SK-N-SH treated with all-trans-retinoic acid at 6 μM for 48 hours (cell line): ENCODE measurements at regions not wholly inside any gene's neighbourhood (a gene's known extent, or its start where the extent isn't known, plus 50 kb on each side); places are given as distances from the start of the nearest gene placed in this dataset.

Experiments used
- ATAC-seq: fragments of 200-7000 bp; cut with Tn5 transposase; 3 replicates; pipeline ENCODE4 v1.9.1; 2020; ENCODE audit warnings: mild to moderate bottlenecking, moderate library complexity
- ARNTL ChIP-seq: fragments of 450-650 bp; formaldehyde crosslinking; IDR thresholded peaks from 2 replicates; pipeline ENCODE4 v1.5.0; 2020; ENCODE audit warnings: low read depth, mild to moderate bottlenecking, moderate library complexity, borderline replicate concordance
- CSDC2 ChIP-seq: fragments of 250-450 bp; sonication (Bioruptor Pico); IDR thresholded peaks from 2 replicates; pipeline ENCODE4 v1.5.0; 2020; ENCODE audit warnings: mild to moderate bottlenecking, moderate library complexity
- ESRRG ChIP-seq: fragments of 250-450 bp; sonication (Bioruptor Pico); IDR thresholded peaks from 2 replicates; pipeline ENCODE4 v1.6.1; 2021; ENCODE audit warnings: mild to moderate bottlenecking
- ISL1 ChIP-seq: fragments of 250-450 bp; sonication (Bioruptor Pico); IDR thresholded peaks from 2 replicates; pipeline ENCODE4 v2.1.2; 2022; ENCODE audit warnings: mild to moderate bottlenecking, moderate library complexity
- RARB ChIP-seq: fragments of 250-450 bp; sonication (Bioruptor Pico); IDR thresholded peaks from 2 replicates; pipeline ENCODE4 v1.8.0; 2021; ENCODE audit warnings: mild to moderate bottlenecking, moderate library complexity
- SNAI2 ChIP-seq: fragments of 250-450 bp; sonication (Bioruptor Pico); IDR thresholded peaks from 2 replicates; pipeline ENCODE4 v1.5.0; 2020; ENCODE audit warnings: mild to moderate bottlenecking, moderate library complexity
- ZC3H10 ChIP-seq: fragments of 250-450 bp; sonication (Bioruptor Pico); IDR thresholded peaks from 2 replicates; pipeline ENCODE4 v1.5.1; 2021; ENCODE audit warnings: mild to moderate bottlenecking, moderate library complexity
- ZFP3 ChIP-seq: fragments of 250-450 bp; sonication (Bioruptor Pico); IDR thresholded peaks from 2 replicates; pipeline ENCODE4 v1.5.0; 2020; ENCODE audit warnings: mild to moderate bottlenecking, moderate library complexity
- ZFP30 ChIP-seq: fragments of 450-650 bp; formaldehyde crosslinking; IDR thresholded peaks from 2 replicates; pipeline ENCODE4 v1.5.0; 2022; ENCODE audit warnings: mild to moderate bottlenecking, moderate library complexity
- ZNF565 ChIP-seq: fragments of 450-650 bp; formaldehyde crosslinking; conservative IDR thresholded peaks from 2 replicates; pipeline ENCODE4 v1.5.0; 2020; ENCODE audit warnings: low read depth, mild to moderate bottlenecking, moderate library complexity
- ZNF70 ChIP-seq: fragments of 450-650 bp; formaldehyde crosslinking; IDR thresholded peaks from 2 replicates; pipeline ENCODE4 v1.5.0; 2020; ENCODE audit warnings: mild to moderate bottlenecking, moderate library complexity
- ZNF8 ChIP-seq: fragments of 450-650 bp; formaldehyde crosslinking; IDR thresholded peaks from 2 replicates; pipeline ENCODE4 v1.5.0; 2020; ENCODE audit warnings: mild to moderate bottlenecking, moderate library complexity
- TF ChIP-seq, protein P1 (sequence below): fragments of 250-450 bp; sonication (Bioruptor Pico); IDR thresholded peaks from 2 replicates; pipeline ENCODE4 v1.8.0; 2021; ENCODE audit warnings: low read depth, mild to moderate bottlenecking, moderate library complexity, borderline replicate concordance
- TF ChIP-seq, protein P2 (sequence below): fragments of 250-450 bp; sonication (Bioruptor Pico); IDR thresholded peaks from 2 replicates; pipeline ENCODE4 v1.8.0; 2020; ENCODE audit warnings: mild to moderate bottlenecking, moderate library complexity, borderline replicate concordance
- TF ChIP-seq, protein P3 (sequence below): fragments of 250-450 bp; sonication (Bioruptor Pico); IDR thresholded peaks from 2 replicates; pipeline ENCODE4 v1.5.0; 2020; ENCODE audit warnings: mild to moderate bottlenecking, moderate library complexity
- TF ChIP-seq, protein P4 (sequence below): fragments of 250-450 bp; sonication (Bioruptor Pico); IDR thresholded peaks from 2 replicates; pipeline ENCODE4 v1.5.1; 2021; ENCODE audit warnings: mild to moderate bottlenecking, moderate library complexity
- TF ChIP-seq, protein P5 (sequence below): fragments of 250-450 bp; sonication (Bioruptor Pico); IDR thresholded peaks from 2 replicates; pipeline ENCODE4 v1.5.1; 2020; ENCODE audit warnings: low read depth, mild to moderate bottlenecking, moderate library complexity

DNA sequence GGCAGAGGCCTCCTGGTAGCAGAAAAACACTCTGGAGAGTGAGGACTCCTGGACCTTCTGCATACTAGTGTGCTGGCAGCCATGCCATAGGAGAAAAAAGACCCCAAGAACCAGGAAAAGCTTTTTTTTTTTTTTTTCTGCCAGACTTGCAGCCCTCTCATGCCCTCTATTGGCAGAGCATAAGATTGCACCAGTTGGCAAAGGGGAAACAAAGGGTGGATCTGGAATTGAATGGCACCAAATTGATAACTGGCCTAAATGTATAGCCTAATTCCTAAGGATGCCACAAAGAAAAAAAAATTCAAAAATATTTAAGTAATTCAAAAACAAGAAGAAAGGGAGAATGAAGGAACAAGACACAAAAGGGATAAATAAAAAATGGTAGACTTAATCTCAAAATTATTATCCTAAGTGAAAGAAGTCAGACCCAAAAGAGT, 112.5 kb upstream of the GHITM start (continued):
- TF ChIP-seq, protein P1, sequence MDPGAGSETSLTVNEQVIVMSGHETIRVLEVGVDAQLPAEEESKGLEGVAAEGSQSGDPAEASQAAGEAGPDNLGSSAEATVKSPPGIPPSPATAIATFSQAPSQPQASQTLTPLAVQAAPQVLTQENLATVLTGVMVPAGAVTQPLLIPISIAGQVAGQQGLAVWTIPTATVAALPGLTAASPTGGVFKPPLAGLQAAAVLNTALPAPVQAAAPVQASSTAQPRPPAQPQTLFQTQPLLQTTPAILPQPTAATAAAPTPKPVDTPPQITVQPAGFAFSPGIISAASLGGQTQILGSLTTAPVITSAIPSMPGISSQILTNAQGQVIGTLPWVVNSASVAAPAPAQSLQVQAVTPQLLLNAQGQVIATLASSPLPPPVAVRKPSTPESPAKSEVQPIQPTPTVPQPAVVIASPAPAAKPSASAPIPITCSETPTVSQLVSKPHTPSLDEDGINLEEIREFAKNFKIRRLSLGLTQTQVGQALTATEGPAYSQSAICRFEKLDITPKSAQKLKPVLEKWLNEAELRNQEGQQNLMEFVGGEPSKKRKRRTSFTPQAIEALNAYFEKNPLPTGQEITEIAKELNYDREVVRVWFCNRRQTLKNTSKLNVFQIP (CRISPR knock-in tag) = no peak
- TF ChIP-seq, all 23 proteins: peak for 0

DNA sequence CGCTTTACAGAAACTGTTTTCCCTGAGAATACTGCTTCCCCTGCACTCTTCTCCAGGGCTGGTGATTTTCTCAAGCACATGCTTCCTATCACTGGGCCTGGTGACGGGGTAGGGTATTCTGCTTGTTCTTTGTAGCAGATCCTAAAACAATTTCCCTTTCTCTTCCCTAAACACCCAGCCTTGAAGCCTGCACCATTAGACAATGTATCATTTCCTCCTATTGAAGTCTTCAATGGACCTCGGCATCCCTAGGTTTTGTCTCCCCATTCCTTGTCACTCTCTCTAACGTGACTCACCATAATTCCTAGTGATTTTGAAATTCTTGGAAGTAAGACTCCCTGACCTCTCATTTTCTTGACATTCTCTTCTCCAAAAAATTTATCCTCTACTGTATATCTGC, 109.5 kb upstream of the GHITM start:
- ATAC-seq = no peak
- no peak for TF ChIP-seq ZNF70

DNA sequence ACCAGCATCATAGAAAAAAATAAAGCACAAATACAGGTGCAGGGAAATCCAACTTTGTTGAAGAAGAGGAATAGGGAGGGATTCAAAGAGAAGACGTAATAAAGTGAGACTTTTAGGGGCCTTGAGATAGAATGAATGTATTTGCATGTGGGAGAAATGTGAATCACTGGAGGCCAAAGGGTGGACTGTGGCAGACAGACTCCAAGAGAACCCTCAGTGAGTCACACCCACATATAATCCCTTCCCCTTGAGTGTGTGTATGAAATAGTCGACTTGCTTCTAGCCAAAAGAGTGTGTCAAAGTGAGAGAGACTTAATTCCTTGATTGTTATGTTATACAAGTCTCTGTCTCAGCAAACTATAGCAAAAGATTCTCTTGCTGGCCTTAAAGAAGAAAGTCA, 101.3 kb upstream of the GHITM start:
- TF ChIP-seq, protein P2, sequence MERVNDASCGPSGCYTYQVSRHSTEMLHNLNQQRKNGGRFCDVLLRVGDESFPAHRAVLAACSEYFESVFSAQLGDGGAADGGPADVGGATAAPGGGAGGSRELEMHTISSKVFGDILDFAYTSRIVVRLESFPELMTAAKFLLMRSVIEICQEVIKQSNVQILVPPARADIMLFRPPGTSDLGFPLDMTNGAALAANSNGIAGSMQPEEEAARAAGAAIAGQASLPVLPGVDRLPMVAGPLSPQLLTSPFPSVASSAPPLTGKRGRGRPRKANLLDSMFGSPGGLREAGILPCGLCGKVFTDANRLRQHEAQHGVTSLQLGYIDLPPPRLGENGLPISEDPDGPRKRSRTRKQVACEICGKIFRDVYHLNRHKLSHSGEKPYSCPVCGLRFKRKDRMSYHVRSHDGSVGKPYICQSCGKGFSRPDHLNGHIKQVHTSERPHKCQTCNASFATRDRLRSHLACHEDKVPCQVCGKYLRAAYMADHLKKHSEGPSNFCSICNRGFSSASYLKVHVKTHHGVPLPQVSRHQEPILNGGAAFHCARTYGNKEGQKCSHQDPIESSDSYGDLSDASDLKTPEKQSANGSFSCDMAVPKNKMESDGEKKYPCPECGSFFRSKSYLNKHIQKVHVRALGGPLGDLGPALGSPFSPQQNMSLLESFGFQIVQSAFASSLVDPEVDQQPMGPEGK (CRISPR knock-in tag) = no peak
- TF ChIP-seq ZFP30 (CRISPR knock-in tag) (no peak), CSDC2 (CRISPR knock-in tag) (no peak), ISL1 (CRISPR knock-in tag) (no peak), SNAI2 (CRISPR knock-in tag) (no peak)
- no peak for ATAC-seq

DNA sequence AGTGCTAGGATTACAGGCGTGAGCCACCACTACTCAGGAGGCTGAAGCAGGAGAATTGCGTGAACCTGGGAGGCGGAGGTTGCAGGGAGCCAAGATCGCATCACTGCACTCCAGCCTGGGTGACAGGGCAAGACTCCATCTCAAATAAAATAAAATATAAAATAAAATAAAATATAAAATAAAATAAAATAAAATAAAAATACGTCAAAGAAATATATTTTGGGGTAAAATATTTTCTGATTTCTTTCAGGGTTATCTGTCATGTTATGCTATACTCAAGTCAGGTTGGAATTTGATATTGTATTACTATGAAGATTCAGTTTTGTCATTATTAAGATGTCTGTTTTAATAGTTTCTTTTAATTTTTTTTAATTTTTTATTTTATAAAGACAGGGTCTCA, 99.4 kb upstream of the GHITM start:
- no peak for TF ChIP-seq CSDC2 (CRISPR knock-in tag)
- TF ChIP-seq, all 23 proteins: peak for 0
- no peak for ATAC-seq

DNA sequence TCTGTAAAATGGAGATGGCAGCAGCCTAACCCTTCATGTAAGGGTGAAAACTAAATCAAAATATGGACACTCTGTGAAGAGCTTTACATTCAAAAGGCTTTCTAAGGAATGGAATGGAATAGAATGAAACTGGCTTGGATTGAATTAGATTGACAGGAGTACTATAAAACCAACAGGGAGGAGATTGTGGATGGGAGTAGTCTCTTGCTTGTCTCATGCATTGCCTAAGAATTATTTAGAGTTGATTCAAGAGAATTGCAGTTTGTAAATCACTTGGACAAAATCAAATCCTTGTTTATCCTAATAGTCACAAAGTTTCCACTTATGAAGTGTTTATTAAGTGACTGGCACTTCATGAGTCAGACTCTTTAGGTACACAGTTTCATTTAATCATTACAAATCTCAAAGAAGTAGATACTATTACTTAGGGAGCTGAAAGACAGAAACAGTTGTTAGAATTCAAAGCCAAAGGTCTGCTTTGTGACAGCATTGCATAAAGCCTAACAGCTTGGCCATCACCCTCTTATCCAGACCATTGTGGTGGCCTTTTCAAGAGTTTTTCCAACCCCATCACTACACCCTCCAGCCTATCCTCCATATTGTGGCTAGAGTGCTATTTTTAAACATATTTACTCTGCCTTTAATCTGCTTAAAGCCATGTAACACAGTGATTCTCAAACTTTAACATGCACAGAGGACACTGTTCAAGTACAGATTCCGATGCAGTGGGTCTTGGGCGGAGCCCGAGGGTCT, 91.9 kb upstream of the GHITM start:
- ATAC-seq = no peak
- TF ChIP-seq ZNF565 (no peak), RARB (CRISPR knock-in tag) (no peak), ZNF8 (no peak), SNAI2 (CRISPR knock-in tag) (no peak), ZC3H10 (no peak), ESRRG (CRISPR knock-in tag) (no peak), ARNTL (CRISPR knock-in tag) (no peak), ZFP3 (CRISPR knock-in tag) (no peak)
- TF ChIP-seq, protein P2 (CRISPR knock-in tag) = no peak
- TF ChIP-seq, protein P3, sequence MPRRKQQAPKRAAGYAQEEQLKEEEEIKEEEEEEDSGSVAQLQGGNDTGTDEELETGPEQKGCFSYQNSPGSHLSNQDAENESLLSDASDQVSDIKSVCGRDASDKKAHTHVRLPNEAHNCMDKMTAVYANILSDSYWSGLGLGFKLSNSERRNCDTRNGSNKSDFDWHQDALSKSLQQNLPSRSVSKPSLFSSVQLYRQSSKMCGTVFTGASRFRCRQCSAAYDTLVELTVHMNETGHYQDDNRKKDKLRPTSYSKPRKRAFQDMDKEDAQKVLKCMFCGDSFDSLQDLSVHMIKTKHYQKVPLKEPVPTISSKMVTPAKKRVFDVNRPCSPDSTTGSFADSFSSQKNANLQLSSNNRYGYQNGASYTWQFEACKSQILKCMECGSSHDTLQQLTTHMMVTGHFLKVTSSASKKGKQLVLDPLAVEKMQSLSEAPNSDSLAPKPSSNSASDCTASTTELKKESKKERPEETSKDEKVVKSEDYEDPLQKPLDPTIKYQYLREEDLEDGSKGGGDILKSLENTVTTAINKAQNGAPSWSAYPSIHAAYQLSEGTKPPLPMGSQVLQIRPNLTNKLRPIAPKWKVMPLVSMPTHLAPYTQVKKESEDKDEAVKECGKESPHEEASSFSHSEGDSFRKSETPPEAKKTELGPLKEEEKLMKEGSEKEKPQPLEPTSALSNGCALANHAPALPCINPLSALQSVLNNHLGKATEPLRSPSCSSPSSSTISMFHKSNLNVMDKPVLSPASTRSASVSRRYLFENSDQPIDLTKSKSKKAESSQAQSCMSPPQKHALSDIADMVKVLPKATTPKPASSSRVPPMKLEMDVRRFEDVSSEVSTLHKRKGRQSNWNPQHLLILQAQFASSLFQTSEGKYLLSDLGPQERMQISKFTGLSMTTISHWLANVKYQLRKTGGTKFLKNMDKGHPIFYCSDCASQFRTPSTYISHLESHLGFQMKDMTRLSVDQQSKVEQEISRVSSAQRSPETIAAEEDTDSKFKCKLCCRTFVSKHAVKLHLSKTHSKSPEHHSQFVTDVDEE (CRISPR knock-in tag) = no peak
- TF ChIP-seq, protein P4, sequence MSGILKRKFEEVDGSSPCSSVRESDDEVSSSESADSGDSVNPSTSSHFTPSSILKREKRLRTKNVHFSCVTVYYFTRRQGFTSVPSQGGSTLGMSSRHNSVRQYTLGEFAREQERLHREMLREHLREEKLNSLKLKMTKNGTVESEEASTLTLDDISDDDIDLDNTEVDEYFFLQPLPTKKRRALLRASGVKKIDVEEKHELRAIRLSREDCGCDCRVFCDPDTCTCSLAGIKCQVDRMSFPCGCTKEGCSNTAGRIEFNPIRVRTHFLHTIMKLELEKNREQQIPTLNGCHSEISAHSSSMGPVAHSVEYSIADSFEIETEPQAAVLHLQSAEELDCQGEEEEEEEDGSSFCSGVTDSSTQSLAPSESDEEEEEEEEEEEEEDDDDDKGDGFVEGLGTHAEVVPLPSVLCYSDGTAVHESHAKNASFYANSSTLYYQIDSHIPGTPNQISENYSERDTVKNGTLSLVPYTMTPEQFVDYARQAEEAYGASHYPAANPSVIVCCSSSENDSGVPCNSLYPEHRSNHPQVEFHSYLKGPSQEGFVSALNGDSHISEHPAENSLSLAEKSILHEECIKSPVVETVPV = no peak
- TF ChIP-seq, protein P5, sequence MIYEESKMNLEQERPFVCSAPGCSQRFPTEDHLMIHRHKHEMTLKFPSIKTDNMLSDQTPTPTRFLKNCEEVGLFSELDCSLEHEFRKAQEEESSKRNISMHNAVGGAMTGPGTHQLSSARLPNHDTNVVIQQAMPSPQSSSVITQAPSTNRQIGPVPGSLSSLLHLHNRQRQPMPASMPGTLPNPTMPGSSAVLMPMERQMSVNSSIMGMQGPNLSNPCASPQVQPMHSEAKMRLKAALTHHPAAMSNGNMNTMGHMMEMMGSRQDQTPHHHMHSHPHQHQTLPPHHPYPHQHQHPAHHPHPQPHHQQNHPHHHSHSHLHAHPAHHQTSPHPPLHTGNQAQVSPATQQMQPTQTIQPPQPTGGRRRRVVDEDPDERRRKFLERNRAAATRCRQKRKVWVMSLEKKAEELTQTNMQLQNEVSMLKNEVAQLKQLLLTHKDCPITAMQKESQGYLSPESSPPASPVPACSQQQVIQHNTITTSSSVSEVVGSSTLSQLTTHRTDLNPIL = no peak
- TF ChIP-seq, all 23 proteins: peak for 0
